Prostate gland (tissue), 2 donors: ENCODE measurements at regions not wholly inside any gene's neighbourhood (a gene's known extent, or its start where the extent isn't known, plus 50 kb on each side); places are given as distances from the start of the nearest gene placed in this dataset.

ENCODE experiments used
- CTCF ChIP-seq, 4 experiments: fragments of 200-600 bp in 2 of 4; fragments of 450-650 bp in 2 of 4; sonication (generic) in 2 of 4; IDR thresholded peaks; 1 replicate in 3 of 4; 2 replicates in 1 of 4; pipeline ENCODE4 v1.5.1; 2016 to 2019; ENCODE audit warnings: antibody characterized with exemption in 4 of 4, mild to moderate bottlenecking in 2 of 4, moderate library complexity in 2 of 4
- POLR2A ChIP-seq: fragments of 450-650 bp; IDR thresholded peaks from one replicate; pipeline ENCODE4 v1.6.1; 2016; ENCODE audit warnings: antibody characterized with exemption, mild to moderate bottlenecking
- POLR2AphosphoS5 ChIP-seq: sonication (generic); formaldehyde crosslinking; IDR thresholded peaks from one replicate; pipeline ENCODE4 v1.6.1; 2017; ENCODE audit warnings: antibody characterized with exemption

DNA sequence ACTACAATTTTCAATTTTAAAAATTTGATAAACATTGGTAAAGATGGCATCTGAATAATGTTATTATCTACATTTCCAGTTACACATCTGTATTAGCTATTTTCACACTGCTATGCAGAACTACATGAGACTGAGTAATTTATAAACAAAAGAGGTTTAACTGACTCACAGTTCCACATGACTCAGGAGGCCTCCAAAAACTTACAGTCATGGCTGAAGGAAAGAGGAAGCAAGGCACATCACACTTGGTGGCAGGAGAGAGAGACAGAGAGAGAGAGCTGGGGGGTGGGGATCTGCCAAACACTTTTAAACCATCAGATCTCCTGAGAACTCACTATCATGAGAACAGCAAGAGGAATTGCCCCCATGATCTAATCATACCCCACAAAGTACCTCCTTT is 850.0 kb downstream of the LTN1 start:
- TF ChIP-seq CTCF (IDR thresholded peaks at IDR 0.05) (no peak), POLR2AphosphoS5 (no peak), POLR2A (no peak)
